ENCODE measurements at regions not wholly inside any gene's neighbourhood (a gene's known extent, or its start where the extent isn't known, plus 50 kb on each side); places are given as distances from the start of the nearest gene placed in this dataset.

GRCh38 chr13:62049992-62050391 lies 634.3 kb upstream of the PCDH20 start:
- no peak for TF ChIP-seq CTCF (IDR thresholded peaks at IDR 0.05)
- TF ChIP-seq POLR2A (IDR thresholded peaks at IDR 0.05): no peak

All from suprapubic skin (tissue), 3 donors.